ENCODE measurements at regions not wholly inside any gene's neighbourhood (a gene's known extent, or its start where the extent isn't known, plus 50 kb on each side); places are given as distances from the start of the nearest gene placed in this dataset.
A peak's percentile ranks its signal among the peaks of the same experiment; 100 is the strongest.

DNA sequence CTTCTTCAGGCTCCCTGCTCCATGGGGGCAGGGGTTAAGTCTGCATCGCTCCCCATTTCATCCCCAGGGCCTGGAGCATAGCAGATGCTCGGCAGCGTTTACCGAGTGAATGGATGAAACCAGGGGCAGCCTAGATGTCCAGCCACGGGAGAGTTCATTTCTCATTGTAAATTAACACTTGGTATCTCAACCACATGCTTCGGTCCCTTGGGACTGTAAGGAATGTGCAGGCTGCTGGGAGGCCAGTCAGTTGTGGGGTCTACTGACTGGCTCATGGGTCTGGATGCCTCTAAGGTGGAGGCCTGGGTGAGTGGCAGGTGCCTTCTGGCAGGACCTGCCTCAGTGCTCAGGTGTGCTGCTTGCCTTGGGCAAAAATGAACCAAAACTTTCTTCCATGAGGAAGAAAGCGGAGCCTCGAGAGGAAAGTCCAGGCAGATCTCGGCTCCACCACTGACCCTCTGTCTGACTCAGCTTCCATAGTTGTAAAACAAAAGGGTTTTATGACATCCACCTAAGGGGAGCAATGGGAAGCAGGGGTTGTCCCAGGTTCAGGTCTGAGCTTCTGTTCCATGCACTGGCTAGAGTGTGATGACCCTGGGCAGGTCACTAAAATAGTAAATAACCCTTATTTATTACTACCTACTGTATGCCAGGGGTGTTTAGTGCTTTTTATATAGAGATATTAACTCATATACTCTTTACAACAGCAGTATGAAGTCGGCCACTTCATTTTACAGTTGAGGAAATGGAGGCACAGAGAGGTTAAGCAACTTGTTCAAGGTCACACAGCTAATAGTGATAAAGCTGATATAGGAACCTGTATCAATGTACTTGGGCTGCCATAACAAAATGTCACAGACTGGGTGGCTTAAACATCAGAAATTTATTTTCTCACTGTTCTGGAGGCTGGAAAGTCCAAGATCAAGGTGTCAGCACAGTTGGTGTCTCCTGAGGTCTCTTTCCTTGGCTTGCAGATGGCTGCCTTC is 144.3 kb upstream of the STX18 start:
- Mint-ChIP-seq H3K27me3 (ENCODE audit: low read depth) (peaks cover 2% of the 10 kb centered on the region), H3K4me3 (no peak overlapping the region), H3K9me3 (no peaks in the 10 kb centered on the region), H3K4me1 (peaks cover 17% of the 10 kb centered on the region), H3K36me3 (ENCODE audit: low read depth) (peaks cover 4% of the 10 kb centered on the region), H3K27ac (ENCODE audit: unreplicated experiment) (no peak overlapping the region)
- no peak for DNase-seq (ENCODE audit: low read depth, low spot score)
- TF ChIP-seq, protein P1, sequence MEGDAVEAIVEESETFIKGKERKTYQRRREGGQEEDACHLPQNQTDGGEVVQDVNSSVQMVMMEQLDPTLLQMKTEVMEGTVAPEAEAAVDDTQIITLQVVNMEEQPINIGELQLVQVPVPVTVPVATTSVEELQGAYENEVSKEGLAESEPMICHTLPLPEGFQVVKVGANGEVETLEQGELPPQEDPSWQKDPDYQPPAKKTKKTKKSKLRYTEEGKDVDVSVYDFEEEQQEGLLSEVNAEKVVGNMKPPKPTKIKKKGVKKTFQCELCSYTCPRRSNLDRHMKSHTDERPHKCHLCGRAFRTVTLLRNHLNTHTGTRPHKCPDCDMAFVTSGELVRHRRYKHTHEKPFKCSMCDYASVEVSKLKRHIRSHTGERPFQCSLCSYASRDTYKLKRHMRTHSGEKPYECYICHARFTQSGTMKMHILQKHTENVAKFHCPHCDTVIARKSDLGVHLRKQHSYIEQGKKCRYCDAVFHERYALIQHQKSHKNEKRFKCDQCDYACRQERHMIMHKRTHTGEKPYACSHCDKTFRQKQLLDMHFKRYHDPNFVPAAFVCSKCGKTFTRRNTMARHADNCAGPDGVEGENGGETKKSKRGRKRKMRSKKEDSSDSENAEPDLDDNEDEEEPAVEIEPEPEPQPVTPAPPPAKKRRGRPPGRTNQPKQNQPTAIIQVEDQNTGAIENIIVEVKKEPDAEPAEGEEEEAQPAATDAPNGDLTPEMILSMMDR (conservative IDR thresholded peaks at IDR 0.05): no peak

DNA sequence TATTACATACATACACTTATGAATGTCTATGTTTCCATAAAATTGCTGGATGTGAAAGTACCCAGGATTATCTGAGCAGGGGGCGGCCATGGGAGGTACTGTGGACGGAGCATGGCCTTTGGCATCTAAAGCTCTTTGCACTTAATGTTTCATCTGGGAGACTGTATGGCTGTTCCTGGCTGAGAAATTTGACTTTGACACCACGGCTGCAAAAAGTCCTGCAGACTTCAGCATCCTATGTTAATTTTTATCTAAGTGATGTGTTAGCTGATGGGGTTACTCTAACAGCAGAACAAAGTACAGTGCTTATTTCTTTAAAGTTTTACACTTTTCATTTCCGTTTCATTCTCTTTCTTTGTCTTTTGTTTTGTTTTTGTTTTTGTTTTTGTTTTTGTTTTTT is 139.8 kb upstream of the STX18 start:
- no peak for DNase-seq (ENCODE audit: low read depth, low spot score)
- Mint-ChIP-seq H3K4me1 (peaks cover 14% of the 10 kb centered on the region), H3K36me3 (ENCODE audit: low read depth) (no peaks in the 10 kb centered on the region), H3K9me3 (no peaks in the 10 kb centered on the region), H3K27me3 (ENCODE audit: low read depth) (peaks cover 13% of the 10 kb centered on the region), H3K27ac (ENCODE audit: unreplicated experiment) (no peak overlapping the region), H3K4me3 (no peak overlapping the region)
- TF ChIP-seq, protein P1 (conservative IDR thresholded peaks at IDR 0.05): no peak

DNA sequence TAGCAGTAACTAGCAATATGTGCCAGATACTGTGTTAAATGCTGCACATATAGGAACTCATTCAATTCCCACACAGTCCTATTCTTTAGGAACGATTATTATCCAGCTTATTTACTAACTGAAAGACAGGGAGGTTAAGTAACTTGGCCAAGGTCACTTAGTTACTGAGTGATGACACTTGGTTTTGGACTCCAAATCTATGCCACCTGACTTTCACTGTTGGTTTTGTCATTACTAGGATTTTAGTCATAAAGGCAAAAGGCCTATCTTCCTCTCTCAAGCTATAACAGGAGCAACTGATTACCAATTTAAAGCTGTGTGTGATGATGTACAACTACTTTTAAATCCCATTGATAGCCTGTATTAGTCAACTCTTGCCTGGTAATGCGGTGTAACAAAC is 138.9 kb upstream of the STX18 start:
- Mint-ChIP-seq H3K36me3 (ENCODE audit: low read depth) (no peaks in the 10 kb centered on the region), H3K9me3 (no peaks in the 10 kb centered on the region), H3K27ac (ENCODE audit: unreplicated experiment) (no peak overlapping the region), H3K4me3 (no peak overlapping the region), H3K4me1 (peaks cover 15% of the 10 kb centered on the region), H3K27me3 (ENCODE audit: low read depth) (peaks cover 15% of the 10 kb centered on the region)
- TF ChIP-seq, protein P1 (conservative IDR thresholded peaks at IDR 0.05): no peak
- no peak for DNase-seq (ENCODE audit: low read depth, low spot score)

DNA sequence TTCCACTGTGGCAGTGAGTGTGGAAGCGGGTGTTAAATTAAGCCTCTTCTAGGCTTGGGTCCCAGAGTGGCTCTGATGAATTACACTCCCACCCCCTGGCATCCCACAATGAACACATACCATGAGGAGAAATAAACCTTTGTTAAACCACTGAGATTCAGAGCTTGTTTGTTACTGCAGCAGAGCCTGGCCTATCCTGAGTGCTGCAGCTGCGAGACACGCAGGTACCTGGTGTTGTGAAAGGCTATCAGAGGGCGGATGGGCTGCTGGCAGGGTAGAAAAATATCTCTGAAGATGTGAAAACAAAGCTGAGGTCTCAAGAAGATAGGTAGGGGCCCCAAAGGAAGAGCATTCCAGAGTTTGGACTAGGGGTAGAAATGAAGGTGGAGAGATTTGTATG is 138.4 kb upstream of the STX18 start:
- Mint-ChIP-seq H3K27ac (ENCODE audit: unreplicated experiment) (no peak overlapping the region), H3K9me3 (no peaks in the 10 kb centered on the region), H3K4me3 (no peak overlapping the region), H3K27me3 (ENCODE audit: low read depth) (peaks cover 15% of the 10 kb centered on the region), H3K4me1 (peaks cover 15% of the 10 kb centered on the region), H3K36me3 (ENCODE audit: low read depth) (no peaks in the 10 kb centered on the region)
- TF ChIP-seq, protein P1 (conservative IDR thresholded peaks at IDR 0.05): no peak
- no peak for DNase-seq (ENCODE audit: low read depth, low spot score)

DNA sequence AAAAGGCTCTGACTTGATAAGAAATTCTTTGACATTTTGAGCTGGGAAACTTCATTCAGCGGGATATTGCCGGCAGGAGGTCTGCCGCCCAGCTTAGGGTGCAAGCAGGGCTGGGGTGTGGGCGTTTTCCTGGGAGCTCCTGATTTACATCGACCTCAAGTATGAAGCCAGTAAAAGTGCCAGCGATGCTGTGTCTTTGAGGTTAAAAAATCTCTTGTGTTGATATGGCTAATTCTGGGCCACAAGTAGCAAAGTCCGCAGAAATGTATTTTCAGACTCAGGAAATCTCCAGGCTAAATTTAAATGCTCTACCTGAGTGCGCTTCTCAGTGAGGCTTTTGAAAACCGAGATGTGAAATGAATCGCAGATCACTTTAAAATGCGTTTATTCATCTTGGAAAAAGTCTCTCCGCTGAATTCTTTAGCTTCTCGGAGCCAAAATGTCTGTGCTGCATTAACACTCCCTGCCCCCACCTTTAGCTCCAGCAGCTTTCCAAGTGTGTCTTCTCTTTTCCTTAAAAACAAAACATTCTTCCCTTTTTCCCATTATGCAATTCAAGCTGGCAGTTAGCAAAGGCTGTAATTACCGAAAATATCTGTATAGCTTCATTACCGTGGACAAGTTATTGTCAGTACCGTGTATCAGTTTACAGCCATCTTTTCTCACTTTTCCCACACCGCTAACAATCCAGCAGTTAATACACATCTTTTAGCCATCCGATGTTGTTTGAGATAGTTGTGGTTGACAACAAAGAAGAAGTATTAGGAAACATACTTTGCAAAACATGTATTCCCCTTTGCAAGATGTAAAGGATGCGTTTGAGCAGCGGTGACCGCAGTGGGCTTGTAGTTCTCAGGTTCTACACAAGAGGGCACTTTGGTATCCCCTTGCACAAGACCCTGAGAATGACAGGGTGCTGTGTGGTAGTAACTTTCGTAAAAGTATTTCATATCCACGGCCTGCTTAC is 136.0 kb upstream of the STX18 start:
- Mint-ChIP-seq H3K4me1 (peaks cover 22% of the 10 kb centered on the region), H3K9me3 (peaks cover 2% of the 10 kb centered on the region), H3K27me3 (ENCODE audit: low read depth) (peaks cover 17% of the 10 kb centered on the region), H3K27ac (ENCODE audit: unreplicated experiment) (no peak overlapping the region), H3K4me3 (no peak overlapping the region), H3K36me3 (ENCODE audit: low read depth) (no peaks in the 10 kb centered on the region)
- TF ChIP-seq, protein P1 (conservative IDR thresholded peaks at IDR 0.05): peak; percentile 71
- peak; percentile 46 for DNase-seq (ENCODE audit: low read depth, low spot score)

Measured in neural crest cell (in vitro differentiated cells).